ENCODE measurements at regions not wholly inside any gene's neighbourhood (a gene's known extent, or its start where the extent isn't known, plus 50 kb on each side); places are given as distances from the start of the nearest gene placed in this dataset.

DNA sequence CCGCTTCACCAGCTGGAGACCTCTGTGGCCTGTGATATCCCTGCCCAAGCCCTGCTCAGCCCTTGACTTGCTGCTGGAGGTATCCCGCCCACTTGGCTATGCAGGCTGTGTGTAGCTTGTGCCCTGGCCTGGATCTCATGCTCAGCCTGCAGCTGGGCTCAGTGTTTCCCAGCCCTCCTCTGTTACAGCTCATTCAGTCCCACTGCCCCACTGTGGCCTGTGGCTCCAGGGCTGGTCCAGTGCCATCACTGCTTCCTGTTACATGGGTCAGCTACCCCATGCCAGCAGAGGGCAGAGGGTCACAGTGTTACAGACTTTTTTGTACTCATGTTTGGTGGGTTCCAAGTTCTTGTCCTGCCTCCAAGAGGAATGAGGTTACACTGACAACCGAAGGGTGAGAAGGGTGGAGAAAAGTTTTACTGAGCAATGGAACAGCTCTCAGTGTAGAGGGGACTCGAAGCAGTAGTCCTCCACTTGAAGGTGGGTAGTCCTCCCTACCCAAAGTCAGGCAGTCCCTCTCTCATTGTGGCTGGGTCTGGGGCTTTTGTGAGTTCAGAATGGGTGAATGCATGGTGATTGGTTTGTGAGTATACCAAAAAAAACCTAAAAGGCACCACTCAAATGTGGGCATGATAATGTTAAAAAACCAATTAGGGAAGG, 100.4 kb downstream of the ANKRD7 start (continued):
- TF ChIP-seq NFYA (IDR thresholded peaks at IDR 0.05; ENCODE audit: borderline replicate concordance, low read depth, low read length) = no peak
- TF ChIP-seq POLR2AphosphoS5 (IDR thresholded peaks at IDR 0.05; ENCODE audit: low read length) = no peak
- TF ChIP-seq STAT3 (IDR thresholded peaks at IDR 0.05; ENCODE audit: low read depth, low read length) = no peak
- no peak for TF ChIP-seq NFXL1 (IDR thresholded peaks at IDR 0.05; ENCODE audit: borderline replicate concordance)
- TF ChIP-seq NR2F1 (conservative IDR thresholded peaks at IDR 0.05) = no peak

DNA sequence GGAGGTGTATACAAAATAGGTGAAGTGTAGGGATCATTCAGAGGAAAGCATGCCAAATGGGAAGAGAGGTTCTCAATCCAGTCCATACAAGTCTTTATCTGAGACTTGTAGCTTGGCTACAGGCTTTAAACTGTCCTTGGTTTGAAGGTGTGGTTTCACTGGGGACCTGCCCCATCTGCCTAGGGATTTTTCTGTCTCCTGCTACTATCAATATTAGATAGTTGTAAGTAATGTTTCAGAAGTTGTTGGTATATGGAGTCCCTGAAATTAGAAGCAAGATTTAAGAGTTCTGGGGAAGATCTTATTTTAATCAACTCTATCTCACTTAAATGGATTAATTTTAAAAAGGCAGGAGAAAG, 100.9 kb downstream of the ANKRD7 start:
- CTCF ChIA-PET = interaction anchor here (0.9 kb wide), 1 partner anchor 56 kb away, joined by 4 read pairs; no protein-coding TSS in a partner anchor
- no peak overlapping the region for H3K4me2 ChIP-seq (ENCODE audit: control insufficient read depth, insufficient read depth)
- no peaks in the 10 kb centered on the region for H3K9me3 ChIP-seq (replicated peaks; ENCODE audit: control insufficient read depth, insufficient read depth, low read length)
- in situ Hi-C loops (cut with MboI) (no loop called here), intact Hi-C loops (cut with micrococcal nuclease; ENCODE audit: unreplicated experiment) (no loop called here)
- H3K9ac ChIP-seq (ENCODE audit: control insufficient read depth, insufficient read depth, low read length) = no peak overlapping the region
- SMC1A ChIA-PET (ENCODE audit: uncharacterized antibody, unreplicated experiment) = interaction anchor here (0.9 kb wide), 1 partner anchor 115 kb away, joined by 3 read pairs; no protein-coding TSS in a partner anchor
- POLR2A ChIA-PET = no interaction called here
- no peaks in the 10 kb centered on the region for H3K79me2 ChIP-seq (ENCODE audit: control insufficient read depth, insufficient read depth, low read length)
- no peak for FAIRE-seq
- no peak overlapping the region for H3K27ac ChIP-seq (ENCODE audit: control insufficient read depth, insufficient read depth)
- no peaks in the 10 kb centered on the region for H3K27me3 ChIP-seq (replicated peaks in 1 of 2; ENCODE audit: control insufficient read depth in 2 of 2, insufficient read depth in 2 of 2, low read length in 1 of 2)
- no peaks in the 10 kb centered on the region for H3K4me1 ChIP-seq (ENCODE audit: control insufficient read depth, insufficient read depth, low read length)
- peak; percentile 52 for ATAC-seq
- no peaks in the 10 kb centered on the region for H3K36me3 ChIP-seq (ENCODE audit: control insufficient read depth in 2 of 2, insufficient read depth in 2 of 2, low read length in 1 of 2)
- no peaks in the 10 kb centered on the region for H4K20me1 ChIP-seq (ENCODE audit: control insufficient read depth, insufficient read depth)
- H2AFZ ChIP-seq (ENCODE audit: control insufficient read depth, low read depth, low read length) = no peak overlapping the region
- TF ChIP-seq MTA2 (IDR thresholded peaks at IDR 0.05; ENCODE audit: low read depth) (no peak), SMAD5 (IDR thresholded peaks at IDR 0.05; ENCODE audit: low read depth) (no peak), SREBF2 (IDR thresholded peaks at IDR 0.05; ENCODE audit: low read length) (no peak), ZBED1 (IDR thresholded peaks at IDR 0.05; ENCODE audit: borderline replicate concordance) (no peak)
- TF ChIP-seq, protein P1, sequence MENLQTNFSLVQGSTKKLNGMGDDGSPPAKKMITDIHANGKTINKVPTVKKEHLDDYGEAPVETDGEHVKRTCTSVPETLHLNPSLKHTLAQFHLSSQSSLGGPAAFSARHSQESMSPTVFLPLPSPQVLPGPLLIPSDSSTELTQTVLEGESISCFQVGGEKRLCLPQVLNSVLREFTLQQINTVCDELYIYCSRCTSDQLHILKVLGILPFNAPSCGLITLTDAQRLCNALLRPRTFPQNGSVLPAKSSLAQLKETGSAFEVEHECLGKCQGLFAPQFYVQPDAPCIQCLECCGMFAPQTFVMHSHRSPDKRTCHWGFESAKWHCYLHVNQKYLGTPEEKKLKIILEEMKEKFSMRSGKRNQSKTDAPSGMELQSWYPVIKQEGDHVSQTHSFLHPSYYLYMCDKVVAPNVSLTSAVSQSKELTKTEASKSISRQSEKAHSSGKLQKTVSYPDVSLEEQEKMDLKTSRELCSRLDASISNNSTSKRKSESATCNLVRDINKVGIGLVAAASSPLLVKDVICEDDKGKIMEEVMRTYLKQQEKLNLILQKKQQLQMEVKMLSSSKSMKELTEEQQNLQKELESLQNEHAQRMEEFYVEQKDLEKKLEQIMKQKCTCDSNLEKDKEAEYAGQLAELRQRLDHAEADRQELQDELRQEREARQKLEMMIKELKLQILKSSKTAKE (IDR thresholded peaks at IDR 0.05; ENCODE audit: low read depth, poor library complexity, severe bottlenecking) = no peak
- no TSS peak for BruUV-seq (replicated peaks)
- H3K4me3 ChIP-seq = no peak overlapping the region
- no peak for DNase-seq (ENCODE audit: low read depth, low spot score)
- RAD21 ChIA-PET (ENCODE audit: unreplicated experiment) = no interaction called here
